ENCODE measurements at regions not wholly inside any gene's neighbourhood (a gene's known extent, or its start where the extent isn't known, plus 50 kb on each side); places are given as distances from the start of the nearest gene placed in this dataset.

- DNase-seq (ENCODE audit: low spot score), result no peak
Measured at GRCh38 chr13:69423844-69424243, 683.8 kb upstream of the ATXN8OS start.

DNA sequence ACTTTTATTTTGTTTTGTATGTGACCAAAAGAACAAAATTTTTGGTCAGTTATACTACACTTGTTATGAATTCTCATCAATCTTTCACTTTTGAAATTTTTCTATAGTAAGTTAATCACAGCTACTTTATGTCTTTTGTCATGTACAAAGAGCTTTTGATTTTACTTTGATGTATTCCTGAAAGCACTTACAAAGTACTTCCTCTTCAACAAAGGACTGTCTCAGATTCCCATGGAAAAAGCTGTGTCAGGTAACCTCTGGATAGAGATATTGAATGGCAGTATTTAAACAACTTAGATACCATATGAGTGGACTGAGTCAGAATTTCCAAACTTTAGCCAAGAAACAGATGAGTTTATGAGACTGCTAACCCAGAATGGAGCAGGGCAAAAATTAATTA lies 689.3 kb upstream of the ATXN8OS start:
- no peak for DNase-seq (ENCODE audit: low spot score)

- DNase-seq (ENCODE audit: low spot score), result no peak
Measured at GRCh38 chr13:69410761-69411160, 696.9 kb upstream of the ATXN8OS start.

DNA sequence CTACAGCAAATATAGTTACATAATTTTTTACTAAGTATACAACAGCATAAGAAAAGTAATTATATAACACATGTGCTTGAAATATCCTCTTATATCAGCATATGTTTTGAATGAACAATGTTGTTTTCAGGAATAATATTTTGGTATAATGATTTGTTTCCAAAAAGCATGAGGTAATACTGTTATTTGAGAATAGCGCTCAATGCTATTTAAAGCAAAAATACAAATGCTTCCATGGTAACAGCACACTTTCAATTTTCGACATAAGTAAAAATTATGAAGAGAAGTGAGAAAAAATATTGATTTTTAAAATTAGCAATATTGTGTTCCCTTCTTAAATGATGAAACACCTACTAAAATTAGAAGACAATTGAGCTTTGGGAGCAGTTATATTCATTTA lies 715.9 kb upstream of the ATXN8OS start:
- DNase-seq (ENCODE audit: low spot score), result no peak

DNA sequence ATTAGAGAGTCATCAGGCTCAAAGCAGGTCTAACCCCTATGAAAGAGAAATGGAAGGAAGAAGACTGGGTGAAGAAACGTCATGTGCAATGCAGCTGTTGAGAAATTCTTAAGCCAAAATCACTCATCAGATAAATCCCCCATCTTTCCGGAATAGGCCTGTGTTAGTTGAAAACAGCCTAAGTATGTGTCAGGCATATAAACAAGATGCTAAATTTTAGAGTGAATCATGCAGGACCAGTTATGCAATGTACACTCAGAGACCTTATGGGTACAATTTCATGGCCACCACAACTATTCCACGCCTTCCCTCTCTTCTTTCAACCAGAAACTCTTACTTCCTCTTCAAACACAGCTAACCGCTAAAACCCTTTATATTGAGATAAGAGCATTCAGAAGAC lies 717.7 kb upstream of the ATXN8OS start:
- no peak for DNase-seq (ENCODE audit: low spot score)

- DNase-seq (ENCODE audit: low spot score), result no peak
Measured at GRCh38 chr13:69373747-69374425, 733.7 kb upstream of the ATXN8OS start.

GRCh38 chr13:69363360-69363759 lies 744.3 kb upstream of the ATXN8OS start:
- no peak for DNase-seq (ENCODE audit: low spot score)

DNA sequence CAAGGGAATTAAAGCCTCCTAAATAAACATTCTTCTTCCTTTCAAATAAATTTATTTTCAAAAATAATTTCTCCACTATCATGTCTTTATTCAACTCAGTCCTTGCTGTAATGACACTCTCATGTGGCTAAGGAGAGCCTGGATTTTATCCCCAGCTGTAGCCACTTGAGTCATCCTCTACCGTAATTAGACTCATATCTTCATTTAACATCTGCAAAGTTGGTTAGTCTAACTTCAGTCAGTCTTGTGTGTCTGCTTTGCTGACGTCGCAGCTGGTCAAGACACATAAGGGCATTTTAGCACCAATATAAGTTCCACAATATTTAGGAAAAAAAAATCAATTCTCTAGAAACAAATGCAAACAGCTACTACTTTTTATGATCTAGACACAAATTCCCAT lies 776.4 kb upstream of the ATXN8OS start:
- DNase-seq (ENCODE audit: low spot score), result no peak

DNA sequence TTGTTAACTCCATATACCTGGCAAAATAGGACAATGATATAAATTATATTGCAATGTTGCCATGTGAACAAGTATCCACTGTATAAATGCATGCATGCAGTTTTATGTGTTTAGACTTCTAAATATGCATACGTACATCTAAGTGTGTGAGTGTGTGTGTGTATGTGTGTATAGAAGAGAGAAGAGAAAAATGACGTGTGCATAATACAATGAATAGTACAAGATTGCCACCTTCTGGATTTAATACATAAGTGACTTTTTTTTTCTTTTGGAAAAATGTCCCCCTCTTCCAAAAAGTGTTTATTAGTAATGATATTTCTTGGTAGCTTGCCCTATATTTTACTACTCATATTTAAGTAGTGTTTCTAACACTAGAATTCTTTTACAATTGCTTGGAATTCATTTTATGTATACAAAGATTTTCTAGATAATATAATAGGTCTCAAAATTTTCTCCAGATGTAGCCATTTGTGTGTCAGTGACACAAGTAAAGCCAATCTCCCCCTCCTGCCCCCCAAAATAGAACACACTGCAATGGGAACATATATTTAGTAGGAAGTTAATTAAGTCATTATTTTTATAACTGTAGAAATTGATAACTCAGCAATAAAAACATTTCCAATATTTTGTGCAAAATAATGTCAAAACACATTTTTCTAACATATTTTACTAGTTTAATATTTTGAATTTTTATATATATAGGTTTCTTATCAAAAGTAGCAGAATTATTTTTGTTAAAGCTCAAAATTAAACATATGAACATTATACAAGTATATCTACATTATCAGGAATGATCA lies 783.3 kb upstream of the ATXN8OS start:
- DNase-seq (ENCODE audit: low spot score), result no peak

GRCh38 chr13:69319656-69320055 lies 788.0 kb upstream of the ATXN8OS start:
- DNase-seq (ENCODE audit: low spot score), result no peak

DNA sequence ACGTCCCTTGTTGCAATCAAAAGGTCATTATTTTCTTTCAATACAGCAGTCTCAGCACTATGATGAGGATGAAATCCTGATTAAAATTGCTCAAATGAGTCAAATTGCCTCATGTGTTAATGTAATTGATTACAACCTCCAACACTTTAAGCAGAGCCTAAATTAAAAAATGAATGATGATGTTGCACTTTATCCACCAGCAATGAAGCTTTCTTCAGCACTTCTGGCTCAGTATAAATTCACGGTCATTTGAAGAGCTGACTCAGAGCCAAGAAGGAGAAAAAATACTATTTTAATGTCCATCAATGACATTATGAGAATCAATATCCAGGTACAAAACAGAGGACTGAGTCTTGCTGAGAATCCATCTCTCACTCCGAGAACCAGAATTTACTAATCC lies 792.6 kb upstream of the ATXN8OS start:
- no peak for DNase-seq (ENCODE audit: low spot score)

- no peak for DNase-seq (ENCODE audit: low spot score)
Measured at GRCh38 chr13:69306766-69307165, 800.9 kb upstream of the ATXN8OS start.

- DNase-seq (ENCODE audit: low spot score), result no peak
Measured at GRCh38 chr13:69300131-69300530, 807.5 kb upstream of the ATXN8OS start.

DNA sequence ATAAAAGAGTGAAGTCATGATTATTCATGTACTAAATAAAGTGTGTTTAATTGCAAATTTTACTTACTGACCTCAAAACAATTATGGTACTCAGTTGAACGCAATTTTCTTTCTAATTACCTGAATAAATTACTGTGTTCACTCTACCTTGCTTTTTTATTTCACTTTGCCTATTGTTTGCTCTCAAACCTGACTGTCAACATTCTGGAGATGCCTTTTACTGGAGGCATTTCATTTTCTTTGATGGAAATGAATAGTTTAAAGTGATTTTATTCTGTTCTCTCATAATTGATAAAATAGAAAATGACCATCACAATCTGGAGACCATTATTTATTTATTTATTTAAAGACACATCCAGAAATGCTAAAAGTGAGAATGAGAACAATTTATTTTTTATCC lies 811.5 kb upstream of the ATXN8OS start:
- no peak for DNase-seq (ENCODE audit: low spot score)

DNA sequence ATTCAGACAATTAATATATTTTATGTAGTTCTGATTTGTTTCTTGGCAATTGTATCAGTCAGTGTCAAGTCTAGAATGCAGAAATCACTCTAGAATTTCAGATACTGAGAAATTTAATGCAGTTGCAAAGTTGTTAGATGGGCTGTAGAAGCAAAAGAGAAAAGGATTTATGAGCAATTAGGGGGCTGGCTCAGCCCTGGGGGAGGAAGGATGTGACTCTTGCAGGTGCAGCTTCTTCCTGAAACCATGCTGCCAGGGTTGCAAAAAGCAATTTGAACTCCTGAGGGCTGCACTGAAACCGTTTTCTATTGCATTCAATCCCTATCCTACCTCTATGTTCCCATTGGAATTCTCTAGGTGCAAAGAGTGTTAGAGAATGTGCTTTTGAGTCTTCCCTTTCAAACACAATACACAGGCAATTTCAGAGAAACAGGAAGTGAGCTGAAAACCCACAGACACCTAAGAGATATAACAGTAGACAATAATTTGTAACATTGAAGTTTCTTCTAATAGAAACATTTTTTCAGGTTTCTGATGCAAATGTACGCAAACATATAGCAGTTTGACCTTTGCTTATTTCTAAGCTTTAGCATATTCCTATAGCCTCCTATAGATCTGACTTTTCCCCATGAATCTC lies 814.7 kb upstream of the ATXN8OS start:
- no peak for DNase-seq (ENCODE audit: low spot score)

- peak; percentile 5 for DNase-seq (ENCODE audit: low spot score)
Measured at GRCh38 chr13:69291292-69291906, 816.2 kb upstream of the ATXN8OS start.

GRCh38 chr13:69288026-69288425 lies 819.6 kb upstream of the ATXN8OS start:
- no peak for DNase-seq (ENCODE audit: low spot score)

DNA sequence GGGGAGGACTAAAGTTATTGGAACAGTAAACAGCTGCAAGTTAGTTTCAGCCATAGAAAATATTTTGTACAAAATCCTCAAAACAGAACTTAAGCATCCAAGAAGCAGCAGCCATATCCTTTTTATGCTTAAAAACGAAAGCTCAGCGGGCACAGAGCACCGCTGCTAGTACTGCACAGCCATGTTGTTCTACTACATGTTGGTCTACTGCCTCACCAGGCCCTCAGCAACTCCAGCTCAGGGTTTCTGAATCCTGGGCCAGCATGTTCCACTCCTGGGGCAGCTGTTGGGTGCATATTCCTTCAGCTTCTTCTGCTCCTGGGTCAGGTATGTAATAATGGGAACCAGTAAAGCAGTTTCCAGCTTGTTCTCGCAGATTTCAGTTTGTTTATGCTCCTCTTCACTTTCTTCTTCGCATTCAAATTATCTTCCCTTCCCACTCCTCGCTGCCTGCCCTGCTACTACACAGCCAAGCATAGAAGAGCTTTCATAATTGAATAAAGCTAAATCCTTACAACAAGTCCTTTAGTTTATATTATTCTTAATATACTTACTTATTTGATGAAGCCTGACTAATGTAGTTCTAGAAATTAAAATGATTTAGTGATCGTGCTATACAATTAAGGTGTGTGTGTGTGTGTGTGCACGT lies 820.5 kb upstream of the ATXN8OS start:
- no peak for DNase-seq (ENCODE audit: low spot score)

DNA sequence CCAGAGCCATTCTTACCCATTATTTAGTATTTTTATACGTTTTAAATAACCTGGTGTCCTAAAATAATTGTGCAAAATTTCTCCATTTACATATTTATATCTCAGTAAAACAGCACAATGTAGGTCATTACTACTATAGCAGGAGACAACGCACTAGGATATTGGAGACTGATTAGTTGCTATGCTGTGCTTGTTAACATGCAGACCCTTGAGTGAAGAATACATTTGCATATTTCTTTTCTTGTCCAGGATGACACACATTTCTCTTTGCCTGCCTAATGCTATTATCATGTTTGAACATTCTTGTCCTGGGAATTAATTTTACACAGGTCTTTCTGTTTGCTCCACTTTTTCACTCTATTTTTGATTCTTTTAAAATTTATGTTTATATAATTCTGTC lies 823.8 kb upstream of the ATXN8OS start:
- no peak for DNase-seq (ENCODE audit: low spot score)

- no peak for DNase-seq (ENCODE audit: low spot score)
Measured at GRCh38 chr13:69283301-69283700, 824.3 kb upstream of the ATXN8OS start.

GRCh38 chr13:69280399-69280798 lies 827.2 kb upstream of the ATXN8OS start:
- DNase-seq (ENCODE audit: low spot score), result no peak

- no peak for DNase-seq (ENCODE audit: low spot score)
Measured at GRCh38 chr13:69279213-69279612, 828.4 kb upstream of the ATXN8OS start.
